ENCODE measurements at regions not wholly inside any gene's neighbourhood (a gene's known extent, or its start where the extent isn't known, plus 50 kb on each side); places are given as distances from the start of the nearest gene placed in this dataset.
"Not testable (repeated sequence)": the region's sequence is repeated elsewhere in the genome, so short reads cannot be mapped to it uniquely, and the experiment has no call there.

DNA sequence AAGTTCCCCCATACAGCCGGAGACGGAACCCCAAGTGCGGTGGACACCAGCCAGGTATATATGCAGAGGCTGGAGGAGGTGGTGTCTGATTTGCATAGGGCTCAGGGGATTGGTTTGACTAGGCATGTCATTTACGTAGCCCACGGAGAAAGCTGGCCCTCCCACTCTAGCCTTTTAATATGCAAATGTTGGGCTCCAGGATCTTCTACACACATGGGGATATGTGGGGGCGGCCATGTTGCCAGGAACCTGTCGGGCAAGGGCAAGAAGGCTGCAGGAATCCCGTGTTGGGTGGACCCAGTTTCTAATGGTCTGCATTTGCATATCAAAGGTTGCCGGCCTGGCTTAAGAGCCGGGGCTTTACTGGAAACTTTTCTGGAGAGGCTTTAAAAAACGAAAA is 57.4 kb downstream of the FTHL17 start:
- not testable (repeated sequence) for DNase-seq (ENCODE audit: low read depth)

DNA sequence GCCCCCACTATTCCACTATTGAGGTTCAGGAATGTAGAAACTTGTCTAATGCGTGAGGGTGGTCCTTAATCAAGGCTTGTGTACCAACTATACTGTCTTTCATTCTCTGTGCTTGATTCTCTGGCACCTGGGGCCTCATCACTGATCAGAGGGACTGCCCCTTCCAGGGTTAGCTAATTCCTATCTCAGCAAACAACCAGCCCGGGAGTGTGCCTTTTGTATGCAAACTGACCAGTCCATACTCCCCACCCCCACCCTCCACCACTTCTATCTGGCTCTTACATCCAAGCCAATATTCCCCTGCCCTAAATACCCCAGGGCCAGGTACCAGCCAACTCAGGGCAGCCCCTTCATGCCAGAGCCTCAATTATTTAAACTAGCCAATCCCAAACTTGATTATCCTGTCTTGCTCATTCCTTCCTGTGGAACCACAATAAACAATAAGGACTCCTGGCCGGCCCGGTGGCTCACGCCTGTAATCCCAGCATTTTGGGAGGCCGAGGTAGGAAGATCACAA is 59.3 kb downstream of the FTHL17 start:
- DNase-seq (ENCODE audit: low read depth): no peak

DNA sequence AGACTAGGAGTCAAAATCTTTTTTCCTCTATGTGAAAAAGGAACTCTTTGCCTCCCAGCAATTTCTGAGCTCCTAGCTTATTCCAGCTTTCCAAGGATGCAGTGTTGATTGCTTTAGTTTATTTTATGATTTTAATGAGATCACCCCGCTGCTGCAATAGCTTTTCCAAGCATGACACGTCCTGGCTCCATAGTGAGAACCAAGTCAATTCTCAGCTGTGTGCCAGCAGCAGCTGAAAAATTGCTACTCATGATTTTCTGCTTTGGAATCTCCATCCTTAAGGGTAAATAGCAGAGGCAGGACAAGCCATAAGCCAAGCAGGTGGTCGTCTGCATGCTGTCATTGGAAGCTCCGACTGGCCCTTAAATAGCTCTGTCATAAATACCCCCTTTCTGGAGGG is 64.5 kb downstream of the FTHL17 start:
- DNase-seq (ENCODE audit: low read depth): no peak

DNA sequence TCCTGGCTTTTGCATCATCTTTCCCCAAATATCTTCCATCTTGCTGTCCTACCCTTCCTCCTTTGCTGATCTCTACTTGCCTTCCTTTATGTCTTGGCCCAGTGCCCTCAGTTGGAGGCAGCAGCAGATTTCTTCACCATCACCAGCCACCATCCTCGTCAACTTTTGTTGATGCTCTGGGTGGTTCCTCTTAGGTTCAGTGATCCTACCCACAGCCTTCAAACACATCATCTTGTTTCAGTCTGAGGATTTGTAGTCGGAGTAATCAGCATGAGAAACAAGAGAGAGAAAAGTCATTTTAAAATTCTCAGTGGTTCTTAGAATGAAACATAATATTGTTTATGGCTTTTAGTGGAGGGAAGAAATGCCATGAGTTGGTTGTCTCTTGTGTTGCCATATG is 65.8 kb downstream of the FTHL17 start:
- DNase-seq (ENCODE audit: low read depth): no peak

DNA sequence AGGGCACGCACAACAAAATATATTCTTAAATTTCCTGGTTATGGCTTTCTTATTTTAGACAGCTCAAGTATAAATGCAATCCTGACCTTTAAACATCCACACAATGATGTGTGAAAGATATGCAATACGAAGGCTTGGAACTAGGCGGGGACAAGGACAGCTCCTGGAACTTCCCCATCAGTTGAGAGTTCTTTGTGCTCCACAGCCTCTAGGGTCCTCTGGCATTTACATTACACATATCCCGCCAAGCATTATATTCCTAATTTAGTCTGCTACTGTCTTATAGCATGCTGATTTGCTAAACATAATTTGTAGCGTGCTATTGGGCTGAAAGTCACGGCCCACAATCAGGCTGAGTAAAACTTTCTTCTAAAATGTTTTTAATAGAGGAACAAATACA is 74.4 kb downstream of the FTHL17 start:
- no peak for DNase-seq (ENCODE audit: low read depth)

DNA sequence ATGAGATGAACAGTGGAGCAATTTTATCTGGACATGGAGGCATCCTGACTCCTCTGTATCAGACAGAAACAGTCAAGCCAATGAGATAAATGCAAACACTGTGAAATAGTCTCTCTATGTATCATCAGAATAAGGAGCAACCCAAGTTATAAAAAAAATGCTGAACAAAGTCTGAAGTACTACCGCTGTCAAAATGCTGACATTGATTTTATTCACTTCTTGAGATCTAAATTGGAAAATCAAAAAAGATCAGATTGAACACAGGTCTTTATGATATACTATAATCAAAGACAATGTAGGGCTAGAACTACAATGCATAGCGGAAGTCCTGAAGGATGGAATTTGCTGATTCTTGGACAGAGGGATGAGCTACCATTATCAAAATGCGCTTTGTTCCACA is 76.1 kb downstream of the FTHL17 start:
- no peak for DNase-seq (ENCODE audit: low read depth)

DNA sequence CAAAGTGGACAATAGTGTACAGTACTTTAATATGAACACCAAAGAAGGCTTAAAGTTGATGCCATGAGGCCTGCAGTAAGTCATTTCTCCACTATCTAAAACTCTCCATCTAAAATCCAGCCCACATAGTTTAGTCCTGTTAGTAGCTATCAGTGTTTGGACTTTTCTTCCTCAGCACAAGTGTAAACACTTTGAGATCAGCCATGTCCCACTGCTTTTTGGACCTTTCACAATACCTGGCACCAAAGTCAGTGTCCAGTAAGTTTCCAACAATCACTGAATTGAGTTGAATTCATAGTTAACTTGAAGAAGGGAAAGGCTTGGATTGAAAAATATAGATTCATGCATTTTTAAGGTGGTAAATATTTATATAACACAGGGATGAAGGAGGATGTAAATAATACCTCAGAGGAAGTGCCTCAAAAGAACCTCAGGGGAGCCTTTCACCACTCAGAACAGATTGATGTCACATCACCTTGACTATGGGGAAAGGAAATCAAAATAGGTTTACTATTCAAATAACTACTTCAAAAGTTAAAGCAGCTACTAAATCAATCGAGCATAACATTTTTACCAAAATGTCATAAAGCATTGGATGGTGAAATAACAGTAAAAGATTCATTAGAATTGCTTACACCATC is 76.7 kb downstream of the FTHL17 start:
- DNase-seq (ENCODE audit: low read depth): no peak

DNA sequence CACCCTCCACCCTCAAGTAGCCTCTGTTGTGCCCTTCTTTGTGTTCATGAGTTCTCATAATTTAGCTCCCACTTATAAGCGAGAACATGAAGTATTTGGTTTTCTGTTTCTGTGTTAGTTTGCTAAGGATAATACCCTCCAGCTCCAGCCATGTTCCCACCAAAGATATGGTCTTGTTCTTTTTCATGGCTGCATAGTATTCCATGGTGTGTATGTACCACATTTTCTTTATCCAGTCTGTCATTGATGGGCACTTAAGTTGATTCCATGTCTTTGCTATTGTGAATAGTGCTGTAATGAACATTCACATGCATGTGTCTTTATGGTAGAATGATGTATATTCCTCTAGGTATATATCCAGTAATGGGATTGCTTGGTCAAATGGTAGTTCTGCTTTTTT is 77.8 kb downstream of the FTHL17 start:
- DNase-seq (ENCODE audit: low read depth): not testable (repeated sequence)

DNA sequence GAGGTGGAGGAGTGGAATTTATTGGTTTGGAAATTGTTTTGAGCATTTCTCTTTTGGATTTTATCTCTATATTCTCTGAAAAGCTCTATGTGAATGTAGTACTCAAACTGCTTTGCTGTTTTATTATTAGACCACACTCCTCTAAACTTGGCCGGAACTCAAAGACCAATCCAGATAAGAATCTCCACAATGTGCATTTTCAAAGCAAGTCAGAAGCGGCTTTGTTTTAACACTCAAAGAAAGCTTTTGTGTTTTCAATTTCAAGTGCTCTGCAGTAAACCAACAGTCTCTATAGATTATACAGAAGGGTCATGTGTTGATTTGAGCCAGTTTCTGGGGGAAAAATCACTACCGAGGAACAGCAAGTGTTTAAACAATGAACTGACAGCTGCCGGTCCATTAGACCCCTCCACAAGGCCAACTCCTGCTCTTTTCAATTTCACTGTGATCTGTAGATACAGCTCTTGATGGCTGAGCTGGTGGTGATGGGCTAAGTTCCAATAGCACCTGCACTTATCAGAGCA is 79.4 kb downstream of the FTHL17 start:
- no peak for DNase-seq (ENCODE audit: low read depth)

DNA sequence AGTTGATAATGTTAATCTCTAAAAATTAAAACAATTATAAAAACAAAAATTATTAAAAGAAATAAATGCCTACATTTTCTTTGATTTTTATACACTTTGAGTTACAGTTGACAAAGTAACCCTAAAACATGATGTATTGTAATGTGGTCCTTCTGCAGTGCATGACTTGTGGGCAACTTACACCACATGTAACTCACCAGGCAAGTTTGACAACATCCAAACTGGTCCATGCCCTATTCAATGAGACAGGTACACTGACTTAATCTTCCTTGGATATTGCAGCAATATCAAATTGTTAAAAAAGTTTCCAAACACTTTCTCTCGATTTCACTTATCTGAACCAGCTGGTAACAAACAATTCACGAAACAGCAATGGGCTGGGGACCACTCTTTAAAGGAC is 81.5 kb downstream of the FTHL17 start:
- DNase-seq (ENCODE audit: low read depth): no peak

DNA sequence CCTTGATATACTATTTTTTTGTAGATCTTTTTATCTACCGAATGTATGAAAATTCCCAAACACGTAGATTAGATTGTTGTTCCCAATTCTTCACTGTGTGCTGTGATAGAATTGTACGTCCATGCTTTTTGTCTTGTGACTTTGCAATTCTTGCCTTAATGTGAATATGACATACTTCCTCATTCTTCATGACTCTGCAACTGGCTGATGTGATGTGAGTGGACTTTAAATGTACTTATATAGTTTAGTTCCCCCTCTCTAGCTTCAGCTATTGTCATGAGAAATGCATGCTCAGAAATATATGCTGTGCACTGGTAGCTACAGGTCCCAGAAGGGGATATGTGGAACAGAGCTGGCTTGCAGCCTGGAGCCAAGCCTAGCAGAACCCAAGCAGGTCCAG is 89.4 kb downstream of the FTHL17 start:
- DNase-seq (ENCODE audit: low read depth): no peak

DNA sequence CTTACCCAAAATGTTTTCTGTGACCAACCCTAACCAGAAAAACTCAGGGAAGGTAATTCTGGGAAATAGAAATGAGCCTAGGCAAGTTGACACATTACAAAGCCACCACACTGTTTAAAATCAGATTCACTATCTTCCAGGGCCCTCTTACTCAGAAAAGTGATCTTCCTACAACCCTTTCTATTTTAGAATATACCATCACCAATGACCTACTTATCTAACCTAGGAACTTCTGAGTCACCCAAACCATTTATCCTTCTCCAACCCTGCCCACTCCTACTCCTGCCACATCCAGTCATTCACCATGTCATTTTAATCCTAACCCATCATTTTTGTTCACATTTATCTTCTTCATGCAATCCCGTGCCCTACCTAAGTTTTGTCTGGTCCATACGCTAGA is 89.9 kb downstream of the FTHL17 start:
- no peak for DNase-seq (ENCODE audit: low read depth)

DNA sequence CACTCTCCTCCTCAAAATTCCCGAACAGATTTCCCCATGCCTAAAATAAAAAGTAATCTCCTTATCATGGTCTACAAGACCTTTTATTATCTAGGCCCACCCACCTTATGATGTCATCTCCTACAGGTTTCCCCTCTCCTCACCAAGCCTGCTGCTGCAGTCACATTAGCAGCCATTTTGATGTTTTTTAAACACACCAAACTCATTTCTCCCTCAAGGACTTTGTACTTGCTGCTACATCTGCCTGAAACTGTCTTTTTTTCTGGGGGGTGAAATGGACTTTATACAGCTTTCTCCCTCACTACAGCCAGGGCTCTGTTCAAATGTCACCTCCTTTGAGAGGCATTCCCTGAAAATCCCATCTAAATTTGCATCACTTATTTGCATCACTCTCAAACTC is 90.2 kb upstream of the TAB3 start:
- DNase-seq (ENCODE audit: low read depth): no peak

DNA sequence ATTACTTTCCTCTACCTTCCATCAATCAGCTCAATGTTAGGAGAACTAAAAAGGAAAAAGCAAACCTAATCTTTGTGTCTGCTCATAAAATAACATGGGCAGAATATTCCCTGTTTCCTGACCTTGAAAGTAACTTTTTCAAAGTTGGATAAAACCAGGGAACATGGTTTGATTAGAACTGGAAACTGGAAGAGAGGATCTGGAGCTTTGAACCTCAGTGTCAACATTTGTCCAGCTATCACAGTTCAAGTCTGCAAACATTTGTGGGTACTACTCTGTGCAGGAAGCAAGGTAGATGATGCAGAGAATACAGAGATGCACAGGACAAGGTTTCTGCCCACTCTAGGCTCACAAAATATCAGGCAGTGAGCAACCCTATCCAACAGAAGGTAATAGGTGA is 86.4 kb upstream of the TAB3 start:
- no peak for DNase-seq (ENCODE audit: low read depth)

DNA sequence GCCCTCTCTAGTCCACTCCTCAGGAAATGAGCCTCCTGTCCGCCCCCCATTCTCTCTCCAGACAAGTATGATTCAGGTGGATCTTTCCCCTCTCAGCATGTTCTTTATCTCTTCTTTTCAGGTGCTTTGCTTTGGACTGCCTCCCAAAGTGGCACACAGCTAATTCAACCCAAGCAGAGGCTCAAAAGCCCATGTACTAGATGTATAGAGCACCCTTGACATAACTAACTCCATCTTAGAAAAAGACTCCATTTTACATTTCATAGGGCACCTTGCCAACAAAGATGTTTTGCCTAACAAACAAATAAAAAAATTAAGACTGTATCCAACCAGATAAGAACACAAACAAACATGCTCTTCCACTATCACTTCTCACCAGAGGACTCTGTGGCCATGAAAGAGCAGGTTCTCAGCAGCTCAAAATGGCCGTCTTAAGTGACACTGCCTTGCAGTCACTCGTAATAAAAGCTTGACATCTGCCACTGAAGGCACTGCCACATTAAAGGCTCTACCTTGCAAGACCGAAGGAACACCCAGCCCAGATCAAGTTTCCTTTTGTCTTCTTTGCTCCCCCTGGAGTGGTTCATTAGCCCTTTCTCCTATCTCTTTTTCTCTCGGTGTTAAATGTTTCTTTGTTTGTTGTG is 84.9 kb upstream of the TAB3 start:
- DNase-seq (ENCODE audit: low read depth): no peak

DNA sequence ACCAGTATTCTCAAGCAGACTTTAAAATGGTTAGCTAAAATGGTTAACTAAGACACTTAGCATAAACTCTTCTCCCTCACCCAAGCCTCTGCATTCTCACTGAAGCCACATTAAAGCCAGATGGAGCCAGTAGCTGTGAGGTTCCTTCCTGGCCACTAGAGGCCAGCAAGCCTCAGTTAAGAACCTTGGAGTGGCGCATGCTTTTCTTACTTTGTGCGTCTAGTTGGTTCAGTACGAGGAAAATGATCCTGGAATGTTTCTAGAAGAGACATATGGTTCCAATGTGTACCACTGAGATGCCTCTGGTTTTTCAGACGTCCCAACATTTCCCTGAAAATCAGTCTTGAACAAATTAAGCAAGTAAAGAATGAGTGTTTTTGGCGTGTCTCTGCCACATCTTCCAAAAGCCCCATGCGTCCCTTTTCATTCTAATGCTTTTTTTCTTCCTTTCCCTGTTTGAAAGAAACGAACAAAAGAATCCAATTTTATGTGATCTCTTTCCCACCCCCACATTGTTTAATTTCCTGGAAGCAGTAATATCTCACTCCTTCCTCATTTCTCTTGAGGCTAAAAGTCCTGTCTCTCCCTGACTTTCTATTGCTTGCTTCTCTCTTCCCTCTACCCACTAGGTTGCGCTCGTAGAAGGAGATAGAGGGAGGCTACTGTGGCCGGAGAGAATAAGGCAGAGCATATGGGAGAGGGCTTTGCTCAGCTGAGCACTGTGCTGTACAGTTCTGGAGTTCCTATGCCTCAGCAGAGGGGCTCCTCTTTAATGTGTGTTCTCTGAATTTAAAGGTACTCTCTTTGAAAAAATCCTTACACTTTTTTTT is 82.9 kb upstream of the TAB3 start:
- DNase-seq (ENCODE audit: low read depth): peak; percentile 31

DNA sequence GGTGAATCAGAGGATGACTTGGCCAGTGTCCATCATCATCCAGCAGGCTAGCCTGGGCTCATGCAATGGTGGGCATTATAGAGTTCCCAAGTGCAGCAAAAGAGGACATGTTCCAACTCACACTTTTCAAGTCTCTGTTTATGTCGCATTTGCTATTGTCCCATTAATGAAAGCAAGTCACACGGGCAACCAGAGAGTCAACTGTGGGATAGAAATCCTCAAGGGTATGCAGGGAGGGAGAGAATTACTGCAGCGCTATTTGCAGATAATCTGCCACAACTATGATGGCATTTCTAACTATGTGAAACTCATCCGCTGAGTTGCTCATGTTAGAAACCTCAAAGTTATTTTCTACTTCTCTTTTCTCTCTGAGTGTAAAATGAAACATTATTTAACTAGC is 78.5 kb upstream of the TAB3 start:
- no peak for DNase-seq (ENCODE audit: low read depth)

DNA sequence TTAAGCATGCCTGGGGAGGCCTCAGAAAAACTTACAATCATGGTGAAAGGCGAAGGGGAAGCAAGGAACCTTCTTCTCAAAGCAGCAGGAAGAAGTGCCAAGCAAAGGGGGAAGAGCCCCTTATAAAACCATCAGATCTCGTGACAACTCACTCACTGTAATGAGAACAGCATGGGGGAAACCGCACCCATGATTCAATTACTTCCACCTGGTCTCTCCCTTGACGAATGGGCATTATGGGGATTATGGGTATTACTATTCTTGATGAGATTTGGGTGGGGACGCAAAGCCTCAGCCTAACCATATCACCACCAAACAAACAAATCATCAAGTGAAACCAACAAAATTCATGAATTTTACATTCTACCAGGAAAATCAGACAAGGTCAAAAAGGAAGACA is 76.7 kb upstream of the TAB3 start:
- no peak for DNase-seq (ENCODE audit: low read depth)

DNA sequence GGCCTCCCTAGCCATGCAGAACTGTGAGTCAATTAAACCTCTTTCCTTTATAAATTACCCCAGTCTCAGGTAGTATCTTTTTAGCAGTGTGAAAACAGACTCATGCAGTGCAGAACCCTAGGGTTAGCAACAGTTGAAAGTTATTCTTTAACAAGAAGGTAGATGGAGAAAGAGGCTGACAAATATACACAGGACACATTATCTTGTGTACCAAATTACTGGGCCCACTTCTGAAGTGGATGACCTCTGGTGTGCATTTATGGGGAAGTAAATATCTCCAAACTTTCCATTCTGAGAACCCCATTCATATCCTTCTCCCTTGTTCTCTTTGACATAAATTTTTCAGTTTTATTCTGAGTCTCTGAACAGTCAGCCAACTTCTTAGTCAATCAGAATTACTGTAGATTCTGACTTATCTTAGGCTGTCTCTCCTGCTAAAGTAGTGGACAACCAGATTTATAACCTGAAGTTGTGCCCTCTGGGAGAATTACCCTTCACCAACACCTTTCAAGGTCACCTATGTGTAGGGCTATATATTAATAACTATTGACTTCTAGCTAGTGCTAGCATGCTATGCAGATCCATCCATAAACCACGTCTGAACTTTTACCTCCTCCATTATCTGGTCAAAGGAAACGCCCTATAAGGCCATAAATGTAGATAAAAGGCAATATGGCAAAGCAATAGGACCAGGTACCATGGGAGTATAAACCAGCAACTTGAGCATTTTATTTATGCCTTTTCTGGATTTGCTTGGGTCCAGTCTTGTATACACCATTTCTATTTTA is 72.5 kb upstream of the TAB3 start:
- DNase-seq (ENCODE audit: low read depth): no peak

DNA sequence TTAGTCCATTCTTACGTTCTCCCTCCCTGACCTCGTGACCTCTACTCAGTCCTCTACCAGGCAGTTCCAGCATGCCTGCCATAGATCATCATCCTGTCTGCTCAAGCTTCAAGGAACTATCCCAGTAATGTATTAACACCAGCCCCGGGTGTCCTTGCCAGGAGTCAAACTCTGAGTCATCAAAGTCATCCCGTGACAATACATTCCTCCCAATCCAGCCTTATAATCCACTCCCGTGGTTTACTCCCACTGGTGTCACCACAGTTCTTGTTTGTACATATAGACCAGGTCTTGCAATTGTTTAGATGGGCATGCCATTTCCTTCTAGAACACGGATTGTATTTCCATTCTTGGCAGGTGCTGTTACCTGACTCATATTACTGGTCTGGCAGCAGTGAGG is 68.7 kb upstream of the TAB3 start:
- peak; percentile 39 for DNase-seq (ENCODE audit: low read depth)

DNA sequence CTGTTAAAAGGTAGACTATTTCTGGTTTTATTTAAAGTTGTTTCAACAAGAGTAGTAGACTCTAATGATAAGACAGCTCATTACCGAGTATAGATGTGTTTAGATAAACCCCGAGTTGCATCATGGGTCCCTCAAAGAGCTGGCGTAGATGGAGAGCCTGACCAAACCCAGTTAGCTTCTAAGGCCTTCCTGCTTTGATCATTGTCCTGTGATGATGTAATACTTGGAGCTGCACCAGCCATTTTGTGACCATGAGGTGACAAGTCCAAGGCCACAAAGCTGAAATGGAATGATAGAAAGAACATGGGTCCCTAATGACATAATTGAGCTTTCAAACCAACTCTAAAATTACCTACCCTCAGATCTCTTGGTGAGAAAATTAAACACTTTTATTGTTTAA is 66.6 kb upstream of the TAB3 start:
- no peak for DNase-seq (ENCODE audit: low read depth)

DNA sequence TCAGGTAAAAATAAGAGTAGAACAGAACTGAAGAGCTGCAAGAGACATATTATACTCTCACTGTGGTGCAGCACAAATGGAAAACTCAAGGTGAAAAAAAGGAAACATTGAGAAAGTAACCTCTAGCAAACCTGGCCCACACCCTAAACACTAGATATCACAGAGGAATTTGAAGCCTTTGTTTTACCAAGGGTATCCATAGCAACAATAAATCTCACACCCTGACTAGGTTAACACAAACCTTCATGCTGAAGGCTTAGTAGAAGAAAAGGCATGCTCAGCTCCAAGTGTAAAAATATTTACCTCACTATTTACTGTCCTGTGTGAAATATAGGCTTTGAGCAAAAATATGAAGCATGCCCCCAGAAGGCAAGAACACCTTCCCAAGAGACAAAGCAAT is 61.9 kb upstream of the TAB3 start:
- DNase-seq (ENCODE audit: low read depth): no peak
